ENCODE measurements at regions not wholly inside any gene's neighbourhood (a gene's known extent, or its start where the extent isn't known, plus 50 kb on each side); places are given as distances from the start of the nearest gene placed in this dataset.

- TF ChIP-seq CTCF (IDR thresholded peaks at IDR 0.05; ENCODE audit: low read length) (no peak), EZH2 (optimal IDR thresholded peaks at IDR 0.05; ENCODE audit: low read depth, low read length) (no peak), EZH2phosphoT487 (IDR thresholded peaks at IDR 0.05; ENCODE audit: low read length) (no peak)
Measured at GRCh38 chr10:43846187-43846680, 197.6 kb upstream of the ZNF32 start.
